Renal pelvis (tissue), 1 donor: ENCODE measurements at regions not wholly inside any gene's neighbourhood (a gene's known extent, or its start where the extent isn't known, plus 50 kb on each side); places are given as distances from the start of the nearest gene placed in this dataset.
"Not testable (repeated sequence)": the region's sequence is repeated elsewhere in the genome, so short reads cannot be mapped to it uniquely, and the experiment has no call there.

Experiments used
- DNase-seq: peaks from one replicate; pipeline ENCODE4 v3.0.0-alpha.2; 2013

- DNase-seq, result no peak
Measured at GRCh38 chr9:38128752-38129270, 59.8 kb upstream of the SHB start.

- DNase-seq, result no peak
Measured at GRCh38 chr9:38127271-38127839, 58.3 kb upstream of the SHB start.

- DNase-seq, result no peak
Measured at GRCh38 chr9:38126730-38127129, 57.7 kb upstream of the SHB start.

GRCh38 chr9:38125889-38126288, 56.9 kb upstream of the SHB start:
- no peak for DNase-seq

- DNase-seq, result not testable (repeated sequence)
Measured at GRCh38 chr9:38123359-38123758, 54.3 kb upstream of the SHB start.

GRCh38 chr9:38120961-38121360, 51.9 kb upstream of the SHB start:
- DNase-seq, result no peak

GRCh38 chr9:38119560-38120236, 50.7 kb upstream of the SHB start:
- no peak for DNase-seq

GRCh38 chr9:38118862-38119438, 49.9 kb upstream of the SHB start:
- DNase-seq, result no peak
